ENCODE measurements at regions not wholly inside any gene's neighbourhood (a gene's known extent, or its start where the extent isn't known, plus 50 kb on each side); places are given as distances from the start of the nearest gene placed in this dataset.

DNA sequence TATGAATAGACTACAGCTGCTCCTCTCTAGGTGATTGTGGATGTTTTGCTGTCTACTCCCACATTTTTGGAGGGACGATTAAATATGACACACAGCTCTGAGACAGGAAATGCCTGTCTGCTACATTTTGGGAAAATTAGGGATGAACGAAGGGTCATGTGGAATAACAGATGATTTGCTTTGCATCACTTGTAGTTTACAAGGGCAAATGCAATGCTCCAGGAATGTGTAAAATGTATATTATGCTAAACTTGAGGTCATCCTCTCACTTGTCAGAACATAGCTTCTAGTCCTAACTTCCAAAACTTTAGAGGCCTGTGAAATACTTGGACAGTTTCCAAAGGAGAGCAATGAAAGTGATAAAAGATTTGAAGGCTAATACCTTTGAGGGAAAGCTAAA is 284.2 kb upstream of the DACH1 start:
- TF ChIP-seq BRCA1 (IDR thresholded peaks at IDR 0.05; ENCODE audit: low read depth, low read length), result no peak
- no peak for TF ChIP-seq CTCF (IDR thresholded peaks at IDR 0.05 in 2 of 3, conservative IDR thresholded peaks at IDR 0.05 in 1 of 3; ENCODE audit: control insufficient read depth in 2 of 3, extremely low read depth in 1 of 3, insufficient read depth in 1 of 3, low read depth in 3 of 3, low read length in 3 of 3)
